ENCODE measurements at regions not wholly inside any gene's neighbourhood (a gene's known extent, or its start where the extent isn't known, plus 50 kb on each side); places are given as distances from the start of the nearest gene placed in this dataset.

DNA sequence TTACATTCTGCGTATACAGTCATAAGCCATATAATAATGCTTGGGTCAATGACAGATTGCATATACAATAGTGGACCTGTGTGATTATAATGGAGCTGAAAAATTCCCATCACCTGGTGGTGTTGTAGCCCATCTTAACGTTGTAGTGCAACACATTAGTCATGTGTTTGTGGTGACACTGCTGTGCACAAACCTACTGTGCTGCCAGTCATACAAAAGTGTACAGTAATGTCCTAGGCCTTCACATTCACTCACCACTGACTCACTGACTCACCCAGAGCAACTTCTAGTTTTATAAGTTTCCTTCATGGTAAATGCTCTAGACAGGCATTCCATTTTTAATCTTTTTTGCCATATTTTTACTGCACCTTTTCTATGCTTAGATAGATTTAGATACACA, 194.8 kb upstream of the SEL1L start:
- Histone ChIP-seq H2BK120ac (ENCODE audit: insufficient read depth, low read length, poor library complexity) (no peak overlapping the region), H3K4me1 (ENCODE audit: control insufficient read depth in 1 of 2, insufficient read depth in 2 of 2, low read length in 2 of 2) (no peaks in the 10 kb centered on the region), H3K9me3 (ENCODE audit: insufficient read depth, low read depth, low read length) (no peaks in the 10 kb centered on the region), H4K91ac (ENCODE audit: low read depth, low read length) (no peak overlapping the region), H3K4ac (ENCODE audit: low read depth, low read length) (no peak overlapping the region), H3K27ac (ENCODE audit: low read depth, low read length) (no peak overlapping the region), H3K79me1 (ENCODE audit: low read length) (no peaks in the 10 kb centered on the region), H3K23ac (ENCODE audit: low read length) (no peak overlapping the region), H4K12ac (ENCODE audit: low read depth, low read length) (no peak overlapping the region), H2BK12ac (ENCODE audit: low read length) (no peak overlapping the region), H2AK5ac (ENCODE audit: low read length) (no peak overlapping the region), H2AFZ (ENCODE audit: insufficient read depth, low read length, poor library complexity) (no peak overlapping the region), H3K4me3 (ENCODE audit: low read depth, low read length) (no peak overlapping the region), H3K79me2 (ENCODE audit: control insufficient read depth, insufficient read depth, low read length, poor library complexity) (no peaks in the 10 kb centered on the region), H3K14ac (ENCODE audit: low read length) (no peak overlapping the region), H2BK5ac (ENCODE audit: low read depth, low read length, poor library complexity) (no peak overlapping the region), H3K18ac (ENCODE audit: low read length) (no peak overlapping the region), H4K8ac (ENCODE audit: low read depth, low read length) (no peak overlapping the region), H3K27me3 (ENCODE audit: insufficient read depth, low read length) (no peaks in the 10 kb centered on the region), H3K36me3 (ENCODE audit: control insufficient read depth in 1 of 2, insufficient read depth in 2 of 2, low read length in 2 of 2) (no peaks in the 10 kb centered on the region), H3K4me2 (ENCODE audit: low read length) (no peak overlapping the region), H3K9ac (ENCODE audit: low read length) (no peak overlapping the region)
- WGBS (ENCODE audit: extremely low coverage, insufficient coverage, insufficient read length), result no CpG with 5 or more reads among the region's 2 CpGs
- DNase-seq, result no peak

DNA sequence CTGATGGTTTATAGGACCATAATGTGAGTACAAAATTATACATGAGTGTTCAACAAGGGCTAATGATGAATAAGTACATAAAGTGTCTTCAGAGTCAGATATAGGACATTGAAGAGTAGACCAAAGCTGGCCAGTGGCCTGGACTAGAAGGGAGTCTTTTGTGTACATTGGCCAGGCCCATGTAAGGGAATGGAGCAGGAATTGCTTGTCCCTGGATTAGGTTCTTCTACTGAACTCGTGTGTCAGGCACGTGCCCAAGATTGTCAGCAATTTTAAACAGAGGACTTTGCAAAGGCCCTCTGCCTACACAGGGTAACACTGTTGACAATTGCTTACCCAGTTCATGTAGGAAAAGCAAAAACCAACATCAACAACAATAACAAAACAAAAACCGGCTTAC, 196.0 kb upstream of the SEL1L start:
- H2BK120ac ChIP-seq (ENCODE audit: insufficient read depth, low read length, poor library complexity), result no peak overlapping the region
- no peaks in the 10 kb centered on the region for H3K36me3 ChIP-seq (ENCODE audit: control insufficient read depth in 1 of 2, insufficient read depth in 2 of 2, low read length in 2 of 2)
- no peak overlapping the region for H3K4me3 ChIP-seq (ENCODE audit: low read depth, low read length)
- H3K4me1 ChIP-seq (ENCODE audit: control insufficient read depth in 1 of 2, insufficient read depth in 2 of 2, low read length in 2 of 2), result no peaks in the 10 kb centered on the region
- DNase-seq, result no peak
- no peak overlapping the region for H3K27ac ChIP-seq (ENCODE audit: low read depth, low read length)
- no peak overlapping the region for H4K12ac ChIP-seq (ENCODE audit: low read depth, low read length)
- H3K14ac ChIP-seq (ENCODE audit: low read length), result no peak overlapping the region
- H2AK5ac ChIP-seq (ENCODE audit: low read length), result no peak overlapping the region
- H2BK12ac ChIP-seq (ENCODE audit: low read length), result no peak overlapping the region
- H3K9ac ChIP-seq (ENCODE audit: low read length), result no peak overlapping the region
- no peak overlapping the region for H3K4ac ChIP-seq (ENCODE audit: low read depth, low read length)
- H4K8ac ChIP-seq (ENCODE audit: low read depth, low read length), result no peak overlapping the region
- H3K9me3 ChIP-seq (ENCODE audit: insufficient read depth, low read depth, low read length), result no peaks in the 10 kb centered on the region
- H3K18ac ChIP-seq (ENCODE audit: low read length), result no peak overlapping the region
- H3K27me3 ChIP-seq (ENCODE audit: insufficient read depth, low read length), result no peaks in the 10 kb centered on the region
- no peak overlapping the region for H3K23ac ChIP-seq (ENCODE audit: low read length)
- H4K91ac ChIP-seq (ENCODE audit: low read depth, low read length), result no peak overlapping the region
- H3K79me2 ChIP-seq (ENCODE audit: control insufficient read depth, insufficient read depth, low read length, poor library complexity), result no peaks in the 10 kb centered on the region
- WGBS (ENCODE audit: extremely low coverage, insufficient coverage, insufficient read length), result no CpG with 5 or more reads among the region's 3 CpGs
- no peak overlapping the region for H3K4me2 ChIP-seq (ENCODE audit: low read length)
- H2AFZ ChIP-seq (ENCODE audit: insufficient read depth, low read length, poor library complexity), result no peak overlapping the region
- H2BK5ac ChIP-seq (ENCODE audit: low read depth, low read length, poor library complexity), result no peak overlapping the region
- H3K79me1 ChIP-seq (ENCODE audit: low read length), result no peaks in the 10 kb centered on the region

DNA sequence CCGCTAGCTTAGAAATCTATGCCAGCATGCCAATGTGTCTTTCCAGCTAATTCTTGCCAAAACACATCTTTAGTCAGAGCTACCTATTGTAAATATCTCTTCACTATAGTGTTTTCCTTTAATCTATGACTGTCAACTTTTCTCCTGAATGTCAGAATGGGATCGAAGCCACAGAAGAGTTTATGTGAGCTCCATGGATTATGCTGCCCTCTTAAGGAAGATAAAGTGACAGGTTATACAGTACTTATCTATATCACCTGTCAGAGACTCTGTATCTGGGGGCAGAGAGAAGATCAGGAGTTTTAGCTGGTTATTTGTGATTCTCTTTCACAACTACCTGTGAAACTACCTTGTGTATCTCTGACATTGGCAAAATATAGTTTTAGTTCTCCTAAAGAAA, 204.3 kb upstream of the SEL1L start:
- Histone ChIP-seq H3K36me3 (ENCODE audit: control insufficient read depth in 1 of 2, insufficient read depth in 2 of 2, low read length in 2 of 2) (no peaks in the 10 kb centered on the region), H3K27ac (ENCODE audit: low read depth, low read length) (no peak overlapping the region), H4K8ac (ENCODE audit: low read depth, low read length) (no peak overlapping the region), H2BK5ac (ENCODE audit: low read depth, low read length, poor library complexity) (no peak overlapping the region), H3K9me3 (ENCODE audit: insufficient read depth, low read depth, low read length) (no peaks in the 10 kb centered on the region), H3K4me3 (ENCODE audit: low read depth, low read length) (no peak overlapping the region), H3K79me1 (ENCODE audit: low read length) (no peaks in the 10 kb centered on the region), H3K4me1 (ENCODE audit: control insufficient read depth in 1 of 2, insufficient read depth in 2 of 2, low read length in 2 of 2) (no peaks in the 10 kb centered on the region), H2BK12ac (ENCODE audit: low read length) (no peak overlapping the region), H2BK120ac (ENCODE audit: insufficient read depth, low read length, poor library complexity) (no peak overlapping the region), H3K14ac (ENCODE audit: low read length) (no peak overlapping the region), H3K79me2 (ENCODE audit: control insufficient read depth, insufficient read depth, low read length, poor library complexity) (no peaks in the 10 kb centered on the region), H3K27me3 (ENCODE audit: insufficient read depth, low read length) (no peaks in the 10 kb centered on the region), H4K12ac (ENCODE audit: low read depth, low read length) (no peak overlapping the region), H2AK5ac (ENCODE audit: low read length) (no peak overlapping the region), H3K4me2 (ENCODE audit: low read length) (no peak overlapping the region), H2AFZ (ENCODE audit: insufficient read depth, low read length, poor library complexity) (no peak overlapping the region), H4K91ac (ENCODE audit: low read depth, low read length) (no peak overlapping the region), H3K4ac (ENCODE audit: low read depth, low read length) (no peak overlapping the region), H3K23ac (ENCODE audit: low read length) (no peak overlapping the region), H3K9ac (ENCODE audit: low read length) (no peak overlapping the region), H3K18ac (ENCODE audit: low read length) (no peak overlapping the region)
- no peak for DNase-seq
- no CpG with 5 or more reads among the region's 2 CpGs for WGBS (ENCODE audit: extremely low coverage, insufficient coverage, insufficient read length)

DNA sequence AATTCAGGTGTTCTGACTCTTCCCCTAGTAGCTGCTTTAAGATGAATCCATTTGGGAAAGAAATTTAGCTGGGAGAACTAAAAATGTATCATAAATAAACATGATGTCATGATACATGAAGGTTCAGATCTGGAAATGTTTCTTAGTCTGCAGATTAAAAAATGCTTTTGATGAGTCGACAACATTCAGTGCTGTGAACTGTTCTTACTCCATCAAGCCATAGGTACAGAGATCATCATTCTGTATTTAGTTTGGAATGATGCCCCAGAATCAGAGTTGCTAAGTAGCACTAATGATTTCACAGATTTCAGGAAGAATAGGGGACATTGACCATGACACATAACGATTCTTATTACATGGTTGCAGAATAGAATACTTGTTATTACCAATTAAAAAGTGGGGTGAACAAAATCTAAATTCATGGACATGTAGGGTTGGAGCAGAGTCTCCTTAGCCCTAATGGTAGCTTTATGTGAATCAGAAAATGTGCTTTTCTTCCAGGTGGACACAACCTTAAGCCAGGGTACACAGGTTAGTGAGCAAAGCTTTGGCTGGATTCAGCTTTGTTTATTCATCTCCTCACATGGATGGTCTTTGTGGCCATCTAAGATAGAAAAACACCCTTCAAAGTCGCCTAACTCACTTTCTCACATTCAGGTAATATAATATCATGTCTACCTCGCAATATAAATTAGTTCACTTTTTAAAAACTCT, 205.4 kb upstream of the SEL1L start:
- H4K8ac ChIP-seq (ENCODE audit: low read depth, low read length), result no peak overlapping the region
- H3K14ac ChIP-seq (ENCODE audit: low read length), result no peak overlapping the region
- no peak overlapping the region for H2BK12ac ChIP-seq (ENCODE audit: low read length)
- no peak overlapping the region for H4K12ac ChIP-seq (ENCODE audit: low read depth, low read length)
- no peak overlapping the region for H2BK120ac ChIP-seq (ENCODE audit: insufficient read depth, low read length, poor library complexity)
- no peak overlapping the region for H3K23ac ChIP-seq (ENCODE audit: low read length)
- no peaks in the 10 kb centered on the region for H3K27me3 ChIP-seq (ENCODE audit: insufficient read depth, low read length)
- H3K4me2 ChIP-seq (ENCODE audit: low read length), result no peak overlapping the region
- WGBS (ENCODE audit: extremely low coverage, insufficient coverage, insufficient read length), result no CpG with 5 or more reads among the region's 4 CpGs
- no peak overlapping the region for H2AFZ ChIP-seq (ENCODE audit: insufficient read depth, low read length, poor library complexity)
- no peaks in the 10 kb centered on the region for H3K79me1 ChIP-seq (ENCODE audit: low read length)
- no peaks in the 10 kb centered on the region for H3K79me2 ChIP-seq (ENCODE audit: control insufficient read depth, insufficient read depth, low read length, poor library complexity)
- H3K4ac ChIP-seq (ENCODE audit: low read depth, low read length), result no peak overlapping the region
- H2AK5ac ChIP-seq (ENCODE audit: low read length), result no peak overlapping the region
- DNase-seq, result no peak
- H3K9me3 ChIP-seq (ENCODE audit: insufficient read depth, low read depth, low read length), result no peaks in the 10 kb centered on the region
- no peaks in the 10 kb centered on the region for H3K4me1 ChIP-seq (ENCODE audit: control insufficient read depth in 1 of 2, insufficient read depth in 2 of 2, low read length in 2 of 2)
- no peak overlapping the region for H2BK5ac ChIP-seq (ENCODE audit: low read depth, low read length, poor library complexity)
- no peak overlapping the region for H3K4me3 ChIP-seq (ENCODE audit: low read depth, low read length)
- no peak overlapping the region for H3K9ac ChIP-seq (ENCODE audit: low read length)
- H3K27ac ChIP-seq (ENCODE audit: low read depth, low read length), result no peak overlapping the region
- no peak overlapping the region for H4K91ac ChIP-seq (ENCODE audit: low read depth, low read length)
- H3K36me3 ChIP-seq (ENCODE audit: control insufficient read depth in 1 of 2, insufficient read depth in 2 of 2, low read length in 2 of 2), result no peaks in the 10 kb centered on the region
- H3K18ac ChIP-seq (ENCODE audit: low read length), result no peak overlapping the region
